NCI-H1105 (cell line): ENCODE measurements at regions not wholly inside any gene's neighbourhood (a gene's known extent, or its start where the extent isn't known, plus 50 kb on each side); places are given as distances from the start of the nearest gene placed in this dataset.

Source experiments
- DNase-seq: peaks from one replicate; lab custom pipeline; 2025; lab: John Stamatoyannopoulos, UW

GRCh38 chr11:104433751-104434150 is 269.8 kb upstream of the PDGFD start:
- DNase-seq = no peak

GRCh38 chr11:104432981-104433380 is 269.0 kb upstream of the PDGFD start:
- DNase-seq = no peak

GRCh38 chr11:104432526-104432925 is 268.6 kb upstream of the PDGFD start:
- DNase-seq = no peak

GRCh38 chr11:104422324-104422944 is 258.5 kb upstream of the PDGFD start:
- DNase-seq = no peak

GRCh38 chr11:104410336-104410735 is 246.4 kb upstream of the PDGFD start:
- no peak for DNase-seq

GRCh38 chr11:104408630-104409029 is 244.7 kb upstream of the PDGFD start:
- DNase-seq = no peak

GRCh38 chr11:104405277-104405676 is 241.3 kb upstream of the PDGFD start:
- DNase-seq = no peak

GRCh38 chr11:104404231-104405175 is 240.6 kb upstream of the PDGFD start:
- no peak for DNase-seq

- DNase-seq = no peak
Measured at GRCh38 chr11:104402812-104403521, 239.0 kb upstream of the PDGFD start.

- no peak for DNase-seq
Measured at GRCh38 chr11:104394508-104394907, 230.6 kb upstream of the PDGFD start.

GRCh38 chr11:104390651-104391050 is 226.7 kb upstream of the PDGFD start:
- DNase-seq = no peak

GRCh38 chr11:104385884-104386283 is 221.9 kb upstream of the PDGFD start:
- no peak for DNase-seq

GRCh38 chr11:104380358-104380757 is 216.4 kb upstream of the PDGFD start:
- no peak for DNase-seq

GRCh38 chr11:104372111-104372510 is 208.2 kb upstream of the PDGFD start:
- no peak for DNase-seq

- no peak for DNase-seq
Measured at GRCh38 chr11:104370478-104370877, 206.5 kb upstream of the PDGFD start.

- DNase-seq = no peak
Measured at GRCh38 chr11:104369761-104370160, 205.8 kb upstream of the PDGFD start.

GRCh38 chr11:104366321-104366734 is 202.4 kb upstream of the PDGFD start:
- no peak for DNase-seq

- DNase-seq = no peak
Measured at GRCh38 chr11:104365676-104366075, 201.7 kb upstream of the PDGFD start.

GRCh38 chr11:104361975-104362374 is 198.0 kb upstream of the PDGFD start:
- no peak for DNase-seq

GRCh38 chr11:104352036-104352435 is 188.1 kb upstream of the PDGFD start:
- no peak for DNase-seq

- no peak for DNase-seq
Measured at GRCh38 chr11:104343578-104343977, 179.6 kb upstream of the PDGFD start.

- no peak for DNase-seq
Measured at GRCh38 chr11:104340590-104340989, 176.6 kb upstream of the PDGFD start.

- DNase-seq = no peak
Measured at GRCh38 chr11:104339380-104339831, 175.5 kb upstream of the PDGFD start.
